ENCODE measurements at regions not wholly inside any gene's neighbourhood (a gene's known extent, or its start where the extent isn't known, plus 50 kb on each side); places are given as distances from the start of the nearest gene placed in this dataset.

DNA sequence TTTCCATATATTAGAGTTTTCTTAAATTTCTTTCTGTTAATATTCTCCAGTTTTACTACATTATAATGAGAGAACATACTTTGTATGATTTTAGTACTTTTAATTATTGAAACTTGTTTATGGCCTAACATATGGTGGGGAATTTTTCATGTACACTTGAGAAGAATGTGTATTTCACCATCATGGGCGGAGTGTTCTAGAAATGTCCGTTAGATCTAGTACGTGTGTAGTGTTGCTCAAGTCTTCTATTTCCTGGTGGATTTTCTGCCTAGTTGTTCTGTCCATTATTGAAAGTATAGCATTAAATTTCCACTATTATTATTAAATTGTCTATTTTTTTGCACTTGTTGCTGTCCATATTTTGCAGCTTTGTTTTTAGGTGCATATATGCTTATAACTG is 64.0 kb upstream of the RGS21 start:
- TF ChIP-seq EZH2 (IDR thresholded peaks at IDR 0.05), result no peak
- no peak for TF ChIP-seq POLR2AphosphoS5 (IDR thresholded peaks at IDR 0.05; ENCODE audit: borderline replicate concordance, low read depth, low read length)
- no peak for TF ChIP-seq FOXP2 (optimal IDR thresholded peaks at IDR 0.05; ENCODE audit: control extremely low read depth, extremely low read length, insufficient read depth)

Data from SK-N-MC (cell line).